ENCODE measurements at regions not wholly inside any gene's neighbourhood (a gene's known extent, or its start where the extent isn't known, plus 50 kb on each side); places are given as distances from the start of the nearest gene placed in this dataset.
"Not testable (repeated sequence)": the region's sequence is repeated elsewhere in the genome, so short reads cannot be mapped to it uniquely, and the experiment has no call there.

DNA sequence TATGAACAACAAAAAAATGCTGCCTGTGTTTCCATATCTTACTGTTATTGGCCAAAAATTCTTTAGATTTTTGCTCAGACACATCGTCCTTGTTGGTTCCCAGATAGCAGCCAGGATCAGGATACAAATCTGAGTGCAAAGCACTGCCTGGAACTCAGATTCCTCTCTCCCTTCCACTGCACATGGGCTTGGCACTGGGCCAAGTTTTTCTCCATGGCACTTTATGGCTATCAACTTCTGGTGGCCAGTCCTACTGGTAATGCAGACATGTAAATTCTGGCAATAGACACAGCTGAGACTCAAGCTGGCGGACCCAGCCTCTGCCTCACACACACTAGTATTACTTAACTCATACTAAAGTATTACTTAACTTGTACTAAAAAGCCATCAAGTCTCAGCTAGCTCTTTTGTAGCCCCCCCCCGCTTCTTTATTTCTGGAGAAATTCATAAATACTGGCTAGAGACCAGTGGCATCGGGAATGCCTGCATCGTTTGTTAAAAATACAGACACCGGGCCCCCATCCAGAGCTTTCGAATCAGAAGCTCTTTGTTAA lies 181.2 kb upstream of the COX10 start:
- no peak for FAIRE-seq
- TF ChIP-seq POLR2A (IDR thresholded peaks at IDR 0.05; ENCODE audit: low read depth, low read length), result no peak
- no peak for TF ChIP-seq POU2F2 (IDR thresholded peaks at IDR 0.05; ENCODE audit: low read depth, low read length)
- no peak for TF ChIP-seq TAF1 (IDR thresholded peaks at IDR 0.05; ENCODE audit: low read depth, low read length)
- no peak for TF ChIP-seq PAX5 (IDR thresholded peaks at IDR 0.05; ENCODE audit: insufficient read depth, low read length, severe bottlenecking)
- no peak for TF ChIP-seq POLR2AphosphoS5 (IDR thresholded peaks at IDR 0.05; ENCODE audit: low read depth, low read length)
- TF ChIP-seq SPI1 (IDR thresholded peaks at IDR 0.05; ENCODE audit: low read depth, low read length), result no peak
- no peak for DNase-seq (ENCODE audit: insufficient read length, low spot score)

DNA sequence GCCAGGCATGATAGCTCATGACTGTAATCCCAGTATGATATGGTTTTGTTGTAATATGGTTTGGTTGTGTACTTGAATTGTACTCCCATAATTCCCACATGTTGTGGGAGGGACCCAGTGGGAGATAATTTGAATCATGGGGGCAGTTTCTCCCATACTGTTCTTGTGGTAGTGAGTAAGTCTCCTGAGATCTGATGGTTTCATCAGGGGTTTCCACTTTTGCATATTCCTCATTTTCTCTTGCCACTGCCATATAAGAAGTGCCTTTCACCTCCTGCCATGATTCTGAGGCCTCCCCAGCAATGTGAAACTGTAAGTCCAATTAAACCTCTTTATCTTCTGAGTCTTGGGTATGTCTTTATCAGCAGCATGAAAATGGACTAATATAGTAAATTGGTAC lies 160.3 kb upstream of the COX10 start:
- FAIRE-seq; DNase-seq (ENCODE audit: insufficient read length, low spot score): not testable (repeated sequence)

DNA sequence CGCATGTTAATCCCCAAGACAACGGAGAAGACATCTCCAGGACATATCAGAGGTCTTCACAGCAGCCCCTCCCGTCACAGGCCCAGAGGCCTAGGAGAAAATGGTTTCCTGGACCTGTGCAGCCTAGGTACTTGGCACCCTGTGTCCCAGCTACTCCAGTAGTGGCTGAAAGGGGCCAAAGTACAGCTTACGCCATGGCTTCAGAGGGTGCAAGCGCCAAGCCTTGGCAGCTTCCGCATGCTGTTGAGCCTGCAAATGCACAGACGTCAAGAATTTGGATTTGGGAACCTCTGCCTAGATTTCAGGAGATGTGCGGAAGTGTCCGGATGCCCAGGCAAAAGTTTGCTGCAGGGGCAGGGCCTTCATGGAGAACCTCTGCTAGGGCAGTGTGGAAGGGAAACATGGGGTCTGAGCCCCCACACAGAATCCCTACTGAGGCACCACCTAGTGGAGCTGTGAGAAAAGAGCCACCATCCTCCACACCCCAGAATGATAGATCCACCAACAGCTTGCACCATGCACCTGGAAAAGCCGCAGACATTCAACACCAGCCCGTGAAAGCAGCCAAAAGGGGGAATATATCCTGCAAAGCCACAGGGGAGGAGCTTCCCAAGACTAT lies 159.3 kb upstream of the COX10 start:
- no peak for DNase-seq (ENCODE audit: insufficient read length, low spot score)
- TF ChIP-seq POU2F2 (IDR thresholded peaks at IDR 0.05; ENCODE audit: low read depth, low read length) (no peak), POLR2AphosphoS5 (IDR thresholded peaks at IDR 0.05; ENCODE audit: low read depth, low read length) (no peak), SPI1 (IDR thresholded peaks at IDR 0.05; ENCODE audit: low read depth, low read length) (no peak), TAF1 (IDR thresholded peaks at IDR 0.05; ENCODE audit: low read depth, low read length) (no peak), POLR2A (IDR thresholded peaks at IDR 0.05; ENCODE audit: low read depth, low read length) (no peak), PAX5 (IDR thresholded peaks at IDR 0.05; ENCODE audit: insufficient read depth, low read length, severe bottlenecking) (no peak)
- no peak for FAIRE-seq

DNA sequence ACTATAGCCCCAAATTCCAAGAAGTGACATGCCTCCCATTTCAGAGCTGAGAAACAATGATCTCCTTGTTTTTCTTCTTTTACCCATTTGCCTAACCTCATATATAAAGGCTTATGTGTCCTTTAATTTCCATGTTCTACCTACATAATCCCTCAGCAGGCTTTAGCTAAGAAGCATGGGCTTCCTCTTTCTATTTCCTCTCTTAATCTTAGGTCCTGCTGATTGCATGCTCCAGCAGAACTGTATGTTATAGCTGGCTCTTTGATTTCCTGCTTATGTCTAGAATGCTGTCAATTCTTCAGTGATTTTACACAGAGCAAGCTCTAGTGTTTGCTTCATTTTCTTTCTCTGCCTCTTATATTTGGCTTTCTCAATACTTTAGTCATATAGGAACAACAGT lies 151.7 kb upstream of the COX10 start:
- no peak for DNase-seq (ENCODE audit: insufficient read length, low spot score)
- TF ChIP-seq POLR2AphosphoS5 (IDR thresholded peaks at IDR 0.05; ENCODE audit: low read depth, low read length), result no peak
- no peak for TF ChIP-seq PAX5 (IDR thresholded peaks at IDR 0.05; ENCODE audit: insufficient read depth, low read length, severe bottlenecking)
- no peak for TF ChIP-seq TAF1 (IDR thresholded peaks at IDR 0.05; ENCODE audit: low read depth, low read length)
- no peak for TF ChIP-seq POLR2A (IDR thresholded peaks at IDR 0.05; ENCODE audit: low read depth, low read length)
- TF ChIP-seq POU2F2 (IDR thresholded peaks at IDR 0.05; ENCODE audit: low read depth, low read length), result no peak
- no peak for TF ChIP-seq SPI1 (IDR thresholded peaks at IDR 0.05; ENCODE audit: low read depth, low read length)

DNA sequence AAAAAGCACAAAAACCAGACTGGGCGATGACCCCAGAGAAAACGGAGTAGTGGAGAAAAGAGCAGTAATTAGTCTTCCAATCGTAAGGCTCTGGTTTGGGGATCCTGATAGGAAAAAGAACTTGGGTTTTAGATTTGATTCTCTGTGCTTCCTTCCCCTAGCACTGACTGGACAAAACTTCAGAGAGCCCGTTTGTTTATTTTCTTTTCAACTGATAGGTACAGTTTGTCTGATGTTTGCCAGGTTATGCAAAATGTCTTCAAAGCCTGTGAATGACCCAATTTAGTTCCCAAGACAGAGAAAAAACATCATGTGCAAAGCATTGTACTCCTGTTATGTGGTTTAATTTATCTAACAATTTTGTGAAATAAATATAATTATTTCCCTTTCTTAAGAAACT lies 151.1 kb upstream of the COX10 start:
- TF ChIP-seq TAF1 (IDR thresholded peaks at IDR 0.05; ENCODE audit: low read depth, low read length) (no peak), PAX5 (IDR thresholded peaks at IDR 0.05; ENCODE audit: insufficient read depth, low read length, severe bottlenecking) (no peak), SPI1 (IDR thresholded peaks at IDR 0.05; ENCODE audit: low read depth, low read length) (no peak), POU2F2 (IDR thresholded peaks at IDR 0.05; ENCODE audit: low read depth, low read length) (no peak), POLR2A (IDR thresholded peaks at IDR 0.05; ENCODE audit: low read depth, low read length) (no peak), POLR2AphosphoS5 (IDR thresholded peaks at IDR 0.05; ENCODE audit: low read depth, low read length) (no peak)
- DNase-seq (ENCODE audit: insufficient read length, low spot score) (no peak), FAIRE-seq (no peak)

More for the DNA sequence above, 151.7 kb upstream of the COX10 start:
- FAIRE-seq, result no peak

DNA sequence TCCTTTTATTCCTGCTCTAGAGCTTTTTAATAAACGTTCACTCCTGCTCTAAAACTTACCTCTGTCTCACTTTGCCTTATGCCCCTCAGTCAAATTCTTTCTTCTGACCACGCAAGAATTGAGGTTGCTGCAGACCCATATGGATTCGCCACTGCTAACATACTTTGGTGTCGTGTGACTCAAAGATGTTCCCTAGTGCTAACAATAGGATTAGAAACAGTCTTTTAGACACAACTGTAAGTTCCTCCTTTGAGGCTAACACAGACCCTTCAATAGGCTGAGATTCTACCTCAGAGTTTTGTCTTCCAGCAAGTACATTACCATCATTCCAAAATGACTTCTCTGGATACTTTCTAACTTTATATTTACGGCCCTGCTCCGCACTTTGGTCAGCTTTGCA lies 149.5 kb upstream of the COX10 start:
- DNase-seq (ENCODE audit: insufficient read length, low spot score), result no peak
- TF ChIP-seq POU2F2 (IDR thresholded peaks at IDR 0.05; ENCODE audit: low read depth, low read length), result no peak
- TF ChIP-seq PAX5 (IDR thresholded peaks at IDR 0.05; ENCODE audit: insufficient read depth, low read length, severe bottlenecking), result no peak
- no peak for TF ChIP-seq SPI1 (IDR thresholded peaks at IDR 0.05; ENCODE audit: low read depth, low read length)
- TF ChIP-seq POLR2AphosphoS5 (IDR thresholded peaks at IDR 0.05; ENCODE audit: low read depth, low read length), result no peak
- no peak for TF ChIP-seq POLR2A (IDR thresholded peaks at IDR 0.05; ENCODE audit: low read depth, low read length)
- TF ChIP-seq TAF1 (IDR thresholded peaks at IDR 0.05; ENCODE audit: low read depth, low read length), result no peak
- no peak for FAIRE-seq

DNA sequence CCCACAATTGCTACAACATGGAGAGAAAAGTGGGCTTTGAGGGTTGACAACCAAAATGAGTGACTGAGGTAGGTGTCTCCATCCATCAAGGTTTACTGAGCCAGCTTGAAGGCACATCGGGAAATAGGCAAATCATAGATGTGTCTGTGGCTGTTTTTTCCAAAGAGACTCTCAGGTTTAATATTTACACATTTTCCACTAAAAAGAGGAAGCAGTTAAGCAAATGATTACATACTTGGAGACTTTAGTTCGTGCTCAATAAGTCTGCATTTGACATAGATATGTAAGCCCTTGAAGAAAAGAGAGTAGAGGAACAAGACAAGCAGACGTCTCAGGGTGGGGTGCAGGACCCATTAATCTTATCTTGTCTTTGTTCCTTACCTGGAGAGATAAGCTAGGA lies 148.9 kb upstream of the COX10 start:
- no peak for FAIRE-seq
- no peak for TF ChIP-seq POLR2AphosphoS5 (IDR thresholded peaks at IDR 0.05; ENCODE audit: low read depth, low read length)
- TF ChIP-seq POLR2A (IDR thresholded peaks at IDR 0.05; ENCODE audit: low read depth, low read length), result no peak
- no peak for TF ChIP-seq PAX5 (IDR thresholded peaks at IDR 0.05; ENCODE audit: insufficient read depth, low read length, severe bottlenecking)
- no peak for TF ChIP-seq POU2F2 (IDR thresholded peaks at IDR 0.05; ENCODE audit: low read depth, low read length)
- no peak for TF ChIP-seq TAF1 (IDR thresholded peaks at IDR 0.05; ENCODE audit: low read depth, low read length)
- TF ChIP-seq SPI1 (IDR thresholded peaks at IDR 0.05; ENCODE audit: low read depth, low read length), result no peak

DNA sequence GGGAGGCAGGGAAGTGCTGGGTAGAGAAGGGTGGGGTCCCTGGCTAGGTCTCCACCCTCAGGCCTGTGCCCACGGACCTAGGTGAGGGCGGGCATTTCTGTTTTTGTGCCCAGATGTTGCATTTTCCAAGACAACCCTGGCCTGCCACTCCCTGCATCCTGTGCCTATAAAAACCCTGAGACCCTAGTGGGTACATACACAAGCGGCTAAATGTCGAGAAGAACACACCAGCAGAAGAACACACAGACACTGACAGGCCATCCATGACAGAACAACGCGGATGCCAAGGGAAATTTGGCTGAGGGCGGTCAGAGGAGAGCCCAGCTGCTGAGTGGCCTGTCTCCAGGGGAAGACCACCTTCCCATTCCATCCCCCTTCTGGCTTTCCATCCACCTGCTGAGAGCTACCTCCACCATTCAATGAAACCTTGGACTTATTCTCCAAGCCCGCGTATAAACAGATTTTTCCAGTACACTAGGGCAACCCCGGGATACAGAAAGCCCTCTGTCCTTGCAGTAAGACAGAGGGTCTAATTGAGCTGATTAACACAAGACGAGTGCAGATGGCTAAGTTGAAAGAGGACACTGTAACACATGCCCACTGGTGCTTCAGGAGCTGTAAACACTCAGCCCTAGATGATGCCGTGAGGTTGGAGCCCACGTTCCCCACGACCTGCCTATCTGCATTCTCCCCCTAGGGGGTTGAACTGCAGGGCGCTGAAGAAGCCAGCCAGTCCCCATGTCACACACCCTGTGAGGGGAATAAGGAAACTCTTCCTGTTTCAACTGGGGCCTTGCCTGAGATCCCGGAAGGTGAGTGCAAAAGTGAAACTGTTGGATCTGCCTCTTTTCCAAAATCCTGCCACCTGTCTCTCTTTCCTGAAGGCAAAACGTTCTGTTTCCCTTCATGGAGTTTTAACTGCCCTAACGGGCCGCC lies 147.2 kb upstream of the COX10 start:
- no peak for FAIRE-seq
- no peak for DNase-seq (ENCODE audit: insufficient read length, low spot score)
- no peak for TF ChIP-seq POU2F2 (IDR thresholded peaks at IDR 0.05; ENCODE audit: low read depth, low read length)
- no peak for TF ChIP-seq SPI1 (IDR thresholded peaks at IDR 0.05; ENCODE audit: low read depth, low read length)
- no peak for TF ChIP-seq POLR2AphosphoS5 (IDR thresholded peaks at IDR 0.05; ENCODE audit: low read depth, low read length)
- no peak for TF ChIP-seq PAX5 (IDR thresholded peaks at IDR 0.05; ENCODE audit: insufficient read depth, low read length, severe bottlenecking)
- no peak for TF ChIP-seq TAF1 (IDR thresholded peaks at IDR 0.05; ENCODE audit: low read depth, low read length)
- TF ChIP-seq POLR2A (IDR thresholded peaks at IDR 0.05; ENCODE audit: low read depth, low read length), result no peak

More for the DNA sequence above, 148.9 kb upstream of the COX10 start:
- no peak for DNase-seq (ENCODE audit: insufficient read length, low spot score)

DNA sequence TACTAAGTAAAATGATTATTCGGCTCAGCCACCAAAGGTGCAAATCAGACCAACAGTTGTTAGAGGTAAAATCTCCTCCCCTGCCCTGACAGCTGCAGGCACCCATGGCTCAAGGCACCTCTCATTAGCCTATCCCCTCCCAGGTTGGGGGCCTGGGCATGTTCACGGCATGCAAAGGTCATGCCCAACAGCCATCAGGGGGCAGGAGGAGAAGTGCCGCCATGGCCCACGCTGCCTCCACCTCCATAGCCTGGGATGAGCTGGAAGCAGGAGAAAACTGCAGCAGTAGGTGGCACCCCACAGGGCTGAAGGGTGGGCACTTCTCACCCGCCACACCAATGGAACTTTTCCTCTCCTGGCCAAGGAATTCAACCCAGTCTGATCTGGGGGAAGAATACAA lies 146.4 kb upstream of the COX10 start:
- TF ChIP-seq POU2F2 (IDR thresholded peaks at IDR 0.05; ENCODE audit: low read depth, low read length) (no peak), SPI1 (IDR thresholded peaks at IDR 0.05; ENCODE audit: low read depth, low read length) (no peak), POLR2A (IDR thresholded peaks at IDR 0.05; ENCODE audit: low read depth, low read length) (no peak), PAX5 (IDR thresholded peaks at IDR 0.05; ENCODE audit: insufficient read depth, low read length, severe bottlenecking) (no peak), POLR2AphosphoS5 (IDR thresholded peaks at IDR 0.05; ENCODE audit: low read depth, low read length) (no peak), TAF1 (IDR thresholded peaks at IDR 0.05; ENCODE audit: low read depth, low read length) (no peak)
- no peak for FAIRE-seq
- no peak for DNase-seq (ENCODE audit: insufficient read length, low spot score)
